ENCODE measurements at regions not wholly inside any gene's neighbourhood (a gene's known extent, or its start where the extent isn't known, plus 50 kb on each side); places are given as distances from the start of the nearest gene placed in this dataset.

DNA sequence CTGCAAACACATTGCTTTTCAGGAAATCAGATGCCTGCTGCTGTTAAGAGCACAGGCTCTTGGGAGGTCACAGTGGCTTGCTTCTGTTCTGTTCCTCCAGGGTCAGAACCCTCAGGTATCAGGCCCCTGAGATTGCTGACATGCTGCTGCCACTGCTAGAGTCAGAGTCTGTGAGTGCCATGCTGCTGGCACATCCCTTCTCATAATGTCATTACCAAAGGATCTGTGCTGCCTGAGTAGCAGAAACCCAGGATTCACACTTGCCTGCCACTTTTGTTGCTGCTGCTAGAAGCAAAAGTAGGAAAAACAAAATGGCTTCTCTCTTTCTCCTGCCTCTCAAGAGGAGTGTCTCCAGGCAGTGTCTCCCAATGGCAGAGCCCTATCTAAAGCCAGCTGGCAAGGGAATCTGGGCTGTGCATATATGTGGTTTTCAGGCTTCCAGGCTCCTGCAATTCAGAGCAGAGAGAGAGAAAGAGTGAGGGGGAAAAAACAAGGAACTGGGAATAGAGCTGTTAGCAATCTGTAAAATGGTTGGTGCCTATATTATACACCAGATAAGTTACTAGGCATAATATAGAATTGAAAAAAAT, 180.3 kb downstream of the MYCN start:
- TF ChIP-seq, protein P1, sequence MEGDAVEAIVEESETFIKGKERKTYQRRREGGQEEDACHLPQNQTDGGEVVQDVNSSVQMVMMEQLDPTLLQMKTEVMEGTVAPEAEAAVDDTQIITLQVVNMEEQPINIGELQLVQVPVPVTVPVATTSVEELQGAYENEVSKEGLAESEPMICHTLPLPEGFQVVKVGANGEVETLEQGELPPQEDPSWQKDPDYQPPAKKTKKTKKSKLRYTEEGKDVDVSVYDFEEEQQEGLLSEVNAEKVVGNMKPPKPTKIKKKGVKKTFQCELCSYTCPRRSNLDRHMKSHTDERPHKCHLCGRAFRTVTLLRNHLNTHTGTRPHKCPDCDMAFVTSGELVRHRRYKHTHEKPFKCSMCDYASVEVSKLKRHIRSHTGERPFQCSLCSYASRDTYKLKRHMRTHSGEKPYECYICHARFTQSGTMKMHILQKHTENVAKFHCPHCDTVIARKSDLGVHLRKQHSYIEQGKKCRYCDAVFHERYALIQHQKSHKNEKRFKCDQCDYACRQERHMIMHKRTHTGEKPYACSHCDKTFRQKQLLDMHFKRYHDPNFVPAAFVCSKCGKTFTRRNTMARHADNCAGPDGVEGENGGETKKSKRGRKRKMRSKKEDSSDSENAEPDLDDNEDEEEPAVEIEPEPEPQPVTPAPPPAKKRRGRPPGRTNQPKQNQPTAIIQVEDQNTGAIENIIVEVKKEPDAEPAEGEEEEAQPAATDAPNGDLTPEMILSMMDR (IDR thresholded peaks at IDR 0.05) = no peak
- TF ChIP-seq EP300 (IDR thresholded peaks at IDR 0.05) = no peak
- TF ChIP-seq POLR2A (IDR thresholded peaks at IDR 0.05) = no peak
- no peak for TF ChIP-seq POLR2AphosphoS5 (IDR thresholded peaks at IDR 0.05)

DNA sequence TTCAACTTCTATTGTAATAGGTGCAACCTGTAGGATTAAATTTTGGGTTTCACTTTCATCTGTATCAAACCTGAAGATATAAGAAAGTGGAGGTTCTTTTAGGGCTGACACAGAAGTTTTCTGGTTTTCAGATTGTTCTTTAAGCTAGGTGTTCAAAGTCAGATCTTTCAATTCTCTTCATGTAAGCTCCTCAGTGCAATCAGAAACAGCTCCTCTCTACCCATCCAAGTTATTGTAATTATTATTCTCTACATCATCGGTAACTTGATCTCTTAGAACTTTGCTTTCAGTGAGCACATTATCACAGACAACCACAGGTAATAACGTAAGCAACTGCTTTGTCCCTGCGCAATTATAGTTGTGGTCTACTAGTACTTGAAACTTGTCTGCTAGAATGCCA, 179.4 kb downstream of the MYCN start:
- 89% methylated on average over 3 of the region's 3 CpGs for WGBS
- Histone ChIP-seq H3K4me3 (no peak overlapping the region), H3K36me3 (no peaks in the 10 kb centered on the region), H3K4me1 (no peaks in the 10 kb centered on the region), H3K9me3 (no peaks in the 10 kb centered on the region), H3K27me3 (no peaks in the 10 kb centered on the region), H3K27ac (no peak overlapping the region)
- DNase-seq (ENCODE audit: low spot score in 2 of 2) = no peak
- TF ChIP-seq POLR2A (IDR thresholded peaks at IDR 0.05) (no peak), EP300 (IDR thresholded peaks at IDR 0.05) (no peak)

More for the DNA sequence above, 180.3 kb downstream of the MYCN start:
- H3K4me3 ChIP-seq = no peak overlapping the region
- no peaks in the 10 kb centered on the region for H3K4me1 ChIP-seq
- peaks cover under 1% of the 10 kb centered on the region for H3K27me3 ChIP-seq
- H3K36me3 ChIP-seq = no peaks in the 10 kb centered on the region
- no peaks in the 10 kb centered on the region for H3K9me3 ChIP-seq
- no peak overlapping the region for H3K27ac ChIP-seq
- DNase-seq (ENCODE audit: low spot score in 2 of 2) = no peak

DNA sequence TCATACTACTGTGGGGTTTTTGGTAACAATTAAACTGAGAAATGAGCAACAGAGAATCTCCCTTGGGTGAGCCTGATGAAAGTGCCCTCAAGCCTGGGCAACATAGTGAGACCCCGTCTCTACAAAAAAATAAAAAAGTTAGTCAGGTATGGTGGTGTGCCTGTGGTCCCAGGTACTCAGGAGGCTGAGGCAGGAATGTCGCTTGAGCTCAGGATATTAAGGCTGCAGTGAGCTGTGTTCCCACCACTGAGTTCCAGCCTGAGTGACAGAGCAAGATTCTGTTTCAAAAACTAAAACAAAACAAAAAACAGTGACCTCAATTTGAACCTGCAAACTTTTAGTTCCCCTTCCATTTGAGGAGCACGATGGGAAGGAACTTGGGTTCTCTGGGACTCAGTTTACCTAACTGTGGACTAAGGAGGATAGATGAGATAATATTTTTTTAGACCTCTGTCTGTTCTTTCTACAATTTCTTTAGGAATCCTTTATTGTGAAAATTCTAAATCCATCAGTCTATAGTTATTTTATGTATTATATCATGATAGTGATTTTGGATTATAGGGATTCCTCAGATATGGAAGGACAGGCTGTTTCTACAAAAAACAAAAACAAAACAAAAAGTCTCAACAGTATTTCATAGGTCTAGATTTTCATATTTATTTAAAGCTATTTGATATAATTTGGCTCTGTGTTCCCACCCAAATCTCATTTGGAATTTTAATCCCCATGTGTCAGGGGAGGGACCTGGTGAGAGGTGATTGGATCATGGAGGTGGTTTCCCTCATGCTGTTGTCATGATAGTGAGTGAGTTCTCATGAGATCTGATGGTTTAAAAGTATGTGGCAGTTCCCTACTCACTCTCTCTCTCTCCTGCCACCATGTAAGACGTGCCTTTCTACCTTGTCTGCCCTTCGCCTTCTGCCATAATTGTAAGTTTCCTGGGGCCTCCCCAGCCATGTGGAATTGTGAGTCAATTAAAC, 178.6 kb downstream of the MYCN start:
- Histone ChIP-seq H3K9me3 (no peaks in the 10 kb centered on the region), H3K27me3 (no peaks in the 10 kb centered on the region), H3K4me1 (no peaks in the 10 kb centered on the region), H3K4me3 (no peak overlapping the region), H3K27ac (no peak overlapping the region), H3K36me3 (no peaks in the 10 kb centered on the region)
- WGBS = 88% methylated on average over 5 of the region's 5 CpGs
- TF ChIP-seq POLR2AphosphoS5 (IDR thresholded peaks at IDR 0.05) = no peak
- no peak for TF ChIP-seq EP300 (IDR thresholded peaks at IDR 0.05)
- TF ChIP-seq, protein P1 (IDR thresholded peaks at IDR 0.05) = no peak
- TF ChIP-seq POLR2A (IDR thresholded peaks at IDR 0.05) = no peak
- no peak for DNase-seq (ENCODE audit: low spot score in 2 of 2)

DNA sequence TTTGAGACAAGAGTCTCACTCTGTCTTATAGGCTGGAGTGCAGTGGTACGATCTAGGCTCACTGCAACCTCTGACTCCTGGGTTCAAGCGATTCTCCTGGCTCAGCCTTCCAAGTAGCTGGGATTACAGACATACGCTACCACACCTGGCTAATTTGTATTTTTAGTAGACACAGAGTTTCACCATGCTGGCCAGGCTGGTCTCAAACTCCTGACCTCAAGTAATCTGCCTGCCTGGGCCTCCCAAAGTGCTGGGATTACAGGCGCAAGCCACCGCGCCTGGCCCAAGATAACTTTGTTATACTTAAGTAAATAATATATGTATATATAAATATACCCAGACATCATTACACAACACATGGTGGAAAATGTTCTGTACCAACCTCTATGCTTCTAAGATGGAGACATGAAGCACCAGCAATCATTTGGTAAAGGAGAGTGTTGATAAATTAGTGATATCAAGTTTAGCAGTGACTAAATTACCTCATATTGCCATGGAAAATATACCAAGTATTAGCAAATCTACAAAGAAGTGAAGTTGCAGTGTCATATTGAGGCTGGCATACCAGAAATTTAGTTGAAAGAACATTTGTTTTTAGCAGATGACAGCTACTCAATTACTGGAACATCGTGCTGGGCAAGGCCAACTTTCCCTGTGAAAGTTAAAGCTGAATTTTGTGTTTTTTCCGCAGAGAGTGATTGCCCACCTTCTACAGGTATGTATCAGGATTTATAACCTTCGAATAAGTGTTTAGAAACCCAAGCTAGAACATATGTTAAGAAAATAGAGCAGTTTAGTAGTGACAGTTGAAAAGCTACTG, 177.7 kb downstream of the MYCN start:
- no peak overlapping the region for H3K27ac ChIP-seq
- TF ChIP-seq, protein P1 (IDR thresholded peaks at IDR 0.05) = no peak
- TF ChIP-seq POLR2A (IDR thresholded peaks at IDR 0.05) = no peak
- no peak for TF ChIP-seq POLR2AphosphoS5 (IDR thresholded peaks at IDR 0.05)
- no peak for TF ChIP-seq EP300 (IDR thresholded peaks at IDR 0.05)
- 89% methylated on average over 9 of the region's 9 CpGs for WGBS

DNA sequence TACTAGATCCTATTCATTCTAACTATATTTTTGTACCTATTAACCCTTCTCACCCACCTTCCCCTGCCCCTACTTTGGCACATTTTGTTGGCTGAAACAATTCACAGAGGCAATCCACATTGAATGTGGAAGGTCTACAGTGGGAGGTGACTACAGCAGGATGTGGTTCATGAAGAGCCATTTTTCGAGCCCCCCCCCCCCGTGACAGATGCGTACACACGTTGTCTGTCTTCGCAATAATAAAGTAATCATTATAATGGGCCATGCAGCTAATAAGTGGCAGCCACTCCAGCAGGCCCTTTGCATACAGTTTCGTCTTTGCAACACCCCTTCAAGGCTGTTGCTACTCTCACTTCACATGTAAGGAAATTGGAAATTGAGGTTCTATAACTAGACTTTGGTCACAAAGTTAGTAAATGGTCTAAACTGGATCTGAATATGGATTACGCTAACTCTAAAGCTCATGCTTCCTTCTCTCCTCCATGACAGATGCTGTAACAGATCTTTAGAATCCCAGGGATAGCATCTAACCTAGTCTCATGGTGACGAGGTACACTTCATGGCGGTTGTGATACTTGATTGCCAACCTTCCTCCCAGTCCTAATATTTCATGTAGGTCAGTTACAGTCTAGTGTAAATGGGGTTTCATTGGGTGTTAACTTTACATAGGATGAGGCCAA, 176.8 kb downstream of the MYCN start:
- 79% methylated on average over 9 of the region's 9 CpGs for WGBS
- no peak for TF ChIP-seq POLR2AphosphoS5 (IDR thresholded peaks at IDR 0.05)
- TF ChIP-seq POLR2A (IDR thresholded peaks at IDR 0.05) = no peak
- TF ChIP-seq EP300 (IDR thresholded peaks at IDR 0.05) = no peak
- TF ChIP-seq, protein P1 (IDR thresholded peaks at IDR 0.05) = no peak

More for the DNA sequence above, 177.7 kb downstream of the MYCN start:
- no peak for DNase-seq (ENCODE audit: low spot score in 2 of 2)
- no peaks in the 10 kb centered on the region for H3K9me3 ChIP-seq
- no peaks in the 10 kb centered on the region for H3K36me3 ChIP-seq
- no peak overlapping the region for H3K4me3 ChIP-seq
- no peaks in the 10 kb centered on the region for H3K27me3 ChIP-seq
- H3K4me1 ChIP-seq = no peaks in the 10 kb centered on the region

More for the DNA sequence above, 176.8 kb downstream of the MYCN start:
- DNase-seq (ENCODE audit: low spot score in 2 of 2) = no peak
- H3K4me1 ChIP-seq = no peaks in the 10 kb centered on the region
- H3K9me3 ChIP-seq = no peaks in the 10 kb centered on the region
- no peaks in the 10 kb centered on the region for H3K36me3 ChIP-seq
- no peak overlapping the region for H3K4me3 ChIP-seq
- no peaks in the 10 kb centered on the region for H3K27me3 ChIP-seq
- H3K27ac ChIP-seq = no peak overlapping the region
